ENCODE measurements at regions not wholly inside any gene's neighbourhood (a gene's known extent, or its start where the extent isn't known, plus 50 kb on each side); places are given as distances from the start of the nearest gene placed in this dataset.

DNA sequence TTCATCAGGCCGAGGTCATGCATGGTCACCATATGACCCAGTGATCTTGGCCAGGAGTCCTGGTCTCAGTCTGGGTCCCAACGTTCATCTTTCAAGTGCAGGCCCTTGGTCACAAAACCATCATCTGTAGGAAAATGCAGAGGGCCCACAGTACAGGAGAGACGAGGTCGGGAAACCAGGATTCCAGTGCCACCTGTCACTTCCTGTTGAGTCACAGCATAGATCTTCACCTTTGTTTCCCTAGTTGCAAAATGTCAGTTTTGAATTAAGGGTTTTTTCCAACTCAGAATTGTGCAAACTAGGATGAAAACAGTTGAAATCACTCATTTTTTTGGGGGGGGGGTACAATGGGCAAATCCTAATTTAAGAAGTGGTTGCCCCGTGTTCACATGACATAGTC lies 162.2 kb downstream of the INSIG2 start:
- TF ChIP-seq, protein P1, sequence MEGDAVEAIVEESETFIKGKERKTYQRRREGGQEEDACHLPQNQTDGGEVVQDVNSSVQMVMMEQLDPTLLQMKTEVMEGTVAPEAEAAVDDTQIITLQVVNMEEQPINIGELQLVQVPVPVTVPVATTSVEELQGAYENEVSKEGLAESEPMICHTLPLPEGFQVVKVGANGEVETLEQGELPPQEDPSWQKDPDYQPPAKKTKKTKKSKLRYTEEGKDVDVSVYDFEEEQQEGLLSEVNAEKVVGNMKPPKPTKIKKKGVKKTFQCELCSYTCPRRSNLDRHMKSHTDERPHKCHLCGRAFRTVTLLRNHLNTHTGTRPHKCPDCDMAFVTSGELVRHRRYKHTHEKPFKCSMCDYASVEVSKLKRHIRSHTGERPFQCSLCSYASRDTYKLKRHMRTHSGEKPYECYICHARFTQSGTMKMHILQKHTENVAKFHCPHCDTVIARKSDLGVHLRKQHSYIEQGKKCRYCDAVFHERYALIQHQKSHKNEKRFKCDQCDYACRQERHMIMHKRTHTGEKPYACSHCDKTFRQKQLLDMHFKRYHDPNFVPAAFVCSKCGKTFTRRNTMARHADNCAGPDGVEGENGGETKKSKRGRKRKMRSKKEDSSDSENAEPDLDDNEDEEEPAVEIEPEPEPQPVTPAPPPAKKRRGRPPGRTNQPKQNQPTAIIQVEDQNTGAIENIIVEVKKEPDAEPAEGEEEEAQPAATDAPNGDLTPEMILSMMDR (IDR thresholded peaks at IDR 0.05), result no peak
- TF ChIP-seq RAD21 (IDR thresholded peaks at IDR 0.05; ENCODE audit: low read length), result no peak
